ENCODE measurements at regions not wholly inside any gene's neighbourhood (a gene's known extent, or its start where the extent isn't known, plus 50 kb on each side); places are given as distances from the start of the nearest gene placed in this dataset.
"Not testable (repeated sequence)": the region's sequence is repeated elsewhere in the genome, so short reads cannot be mapped to it uniquely, and the experiment has no call there.

DNA sequence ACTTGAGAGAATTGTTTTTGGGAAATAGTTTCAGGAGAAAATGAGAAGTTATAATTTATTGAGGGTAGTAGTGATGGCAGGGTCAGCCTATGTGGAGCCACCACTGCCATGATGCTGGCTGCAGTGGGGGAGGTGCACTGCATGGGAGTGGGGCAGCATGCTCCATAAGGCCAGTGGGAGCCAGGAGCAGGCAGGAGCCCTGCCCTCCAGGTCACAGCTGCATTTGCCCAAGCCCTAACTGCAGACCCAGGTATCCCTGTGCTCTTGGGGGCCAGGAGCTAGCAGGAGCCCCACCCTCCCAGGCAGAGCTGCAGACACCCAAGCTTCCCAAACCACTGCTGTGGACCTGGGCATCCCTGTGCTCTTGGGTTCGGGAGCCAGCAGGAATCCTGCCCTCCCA, 757.3 kb upstream of the CRIM1 start:
- Histone ChIP-seq H3K9me3 (ENCODE audit: control insufficient read depth in 5 of 5, low read length in 5 of 5) (peaks cover 0 to 14% (median 7%) of the 10 kb centered on the region in 5 donors), H3K4me1 (ENCODE audit: control insufficient read depth in 5 of 5, insufficient read depth in 5 of 5, low read length in 5 of 5) (no peaks in the 10 kb centered on the region), H3K9ac (ENCODE audit: low read length in 5 of 5) (no peak overlapping the region), H3K27me3 (ENCODE audit: control insufficient read depth in 5 of 5, insufficient read depth in 4 of 5, low read length in 5 of 5) (peaks cover 0 to 5% (median 2%) of the 10 kb centered on the region in 5 donors), H3K4me3 (ENCODE audit: low read depth in 1 of 5, low read length in 5 of 5) (no peak overlapping the region), H3K36me3 (ENCODE audit: control insufficient read depth in 5 of 5, insufficient read depth in 5 of 5, low read length in 5 of 5) (no peaks in the 10 kb centered on the region), H3K27ac (ENCODE audit: low read depth, low read length) (no peak overlapping the region)

DNA sequence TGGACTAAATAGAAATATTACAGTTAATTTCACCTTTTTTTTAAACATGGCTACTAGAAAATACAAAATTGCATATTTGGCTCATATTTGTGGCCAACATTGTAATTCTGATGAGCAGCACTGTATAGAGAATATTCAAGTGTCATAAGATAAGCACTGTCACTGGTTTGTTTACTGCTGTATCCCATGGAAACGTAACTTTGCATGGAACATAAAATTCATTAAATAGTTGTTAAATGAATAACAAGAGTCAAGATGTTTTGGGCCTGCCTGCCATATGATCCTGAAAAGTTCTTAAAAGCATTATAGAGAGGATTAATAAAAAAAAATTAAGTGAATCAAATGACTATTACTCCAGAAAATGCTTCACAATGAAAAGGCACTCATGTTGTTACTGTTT, 763.7 kb upstream of the CRIM1 start:
- Histone ChIP-seq H3K4me3 (ENCODE audit: low read depth in 1 of 5, low read length in 5 of 5) (no peak overlapping the region), H3K36me3 (ENCODE audit: control insufficient read depth in 5 of 5, insufficient read depth in 5 of 5, low read length in 5 of 5) (no peaks in the 10 kb centered on the region), H3K27ac (ENCODE audit: low read depth, low read length) (no peak overlapping the region), H3K9ac (ENCODE audit: low read length in 5 of 5) (no peak overlapping the region), H3K9me3 (ENCODE audit: control insufficient read depth in 5 of 5, low read length in 5 of 5) (peaks cover 0 to 10% (median 7%) of the 10 kb centered on the region in 5 donors), H3K4me1 (ENCODE audit: control insufficient read depth in 5 of 5, insufficient read depth in 5 of 5, low read length in 5 of 5) (no peaks in the 10 kb centered on the region), H3K27me3 (ENCODE audit: control insufficient read depth in 5 of 5, insufficient read depth in 4 of 5, low read length in 5 of 5) (no peaks in the 10 kb centered on the region)

DNA sequence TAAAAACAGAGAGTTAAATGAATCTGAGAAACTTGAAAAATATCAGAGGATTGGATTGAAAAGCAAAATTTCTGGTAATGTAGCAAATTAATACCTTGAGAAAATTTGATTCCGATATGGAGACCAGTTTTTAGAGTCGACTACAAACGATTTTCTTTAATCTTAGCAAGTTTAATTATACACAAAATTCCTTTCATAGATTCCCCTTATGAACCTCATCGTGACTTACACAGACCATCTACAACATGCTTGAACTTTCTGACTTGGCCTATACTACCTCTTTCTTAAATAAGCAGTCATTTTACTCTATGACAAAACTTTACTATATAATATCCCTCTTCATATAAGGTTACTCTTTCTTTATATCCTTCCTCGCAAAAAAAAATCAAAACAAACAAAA, 769.6 kb upstream of the CRIM1 start:
- Histone ChIP-seq H3K4me3 (ENCODE audit: low read depth in 1 of 5, low read length in 5 of 5) (no peak overlapping the region), H3K9ac (ENCODE audit: low read length in 5 of 5) (no peak overlapping the region), H3K9me3 (ENCODE audit: control insufficient read depth in 5 of 5, low read length in 5 of 5) (peaks cover 0 to 14% (median 13%) of the 10 kb centered on the region in 5 donors), H3K27ac (ENCODE audit: low read depth, low read length) (no peak overlapping the region), H3K27me3 (ENCODE audit: control insufficient read depth in 5 of 5, insufficient read depth in 4 of 5, low read length in 5 of 5) (no peaks in the 10 kb centered on the region), H3K36me3 (ENCODE audit: control insufficient read depth in 5 of 5, insufficient read depth in 5 of 5, low read length in 5 of 5) (no peaks in the 10 kb centered on the region), H3K4me1 (ENCODE audit: control insufficient read depth in 5 of 5, insufficient read depth in 5 of 5, low read length in 5 of 5) (no peaks in the 10 kb centered on the region)

DNA sequence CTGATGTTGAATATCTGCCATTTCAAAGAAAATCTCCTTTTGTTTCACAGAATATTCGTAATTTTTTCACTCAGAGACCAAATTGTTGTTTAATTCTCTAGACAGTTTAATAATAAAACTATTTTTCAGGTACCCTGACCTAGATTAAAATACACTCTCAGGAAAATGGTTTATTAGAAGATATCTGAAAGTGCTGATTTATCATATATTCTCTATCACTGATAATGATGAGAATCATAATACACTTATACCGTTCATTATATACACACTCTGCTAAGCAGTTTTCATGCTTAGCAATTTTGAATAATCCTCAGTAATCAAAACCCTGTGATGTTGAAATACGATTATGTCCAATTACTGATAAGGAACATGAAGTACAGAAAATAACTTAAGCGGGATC, 772.9 kb upstream of the CRIM1 start:
- no peak overlapping the region for H3K27ac ChIP-seq (ENCODE audit: low read depth, low read length)
- H3K4me1 ChIP-seq (ENCODE audit: control insufficient read depth in 5 of 5, insufficient read depth in 5 of 5, low read length in 5 of 5), result no peaks in the 10 kb centered on the region
- H3K27me3 ChIP-seq (ENCODE audit: control insufficient read depth in 5 of 5, insufficient read depth in 4 of 5, low read length in 5 of 5), result no peaks in the 10 kb centered on the region
- no peaks in the 10 kb centered on the region for H3K36me3 ChIP-seq (ENCODE audit: control insufficient read depth in 5 of 5, insufficient read depth in 5 of 5, low read length in 5 of 5)
- H3K9ac ChIP-seq (ENCODE audit: low read length in 5 of 5), result no peak overlapping the region
- H3K4me3 ChIP-seq (ENCODE audit: low read depth in 1 of 5, low read length in 5 of 5), result no peak overlapping the region
- H3K9me3 ChIP-seq (ENCODE audit: control insufficient read depth in 5 of 5, low read length in 5 of 5), result peaks cover 0 to 14% (median 13%) of the 10 kb centered on the region in 5 donors

DNA sequence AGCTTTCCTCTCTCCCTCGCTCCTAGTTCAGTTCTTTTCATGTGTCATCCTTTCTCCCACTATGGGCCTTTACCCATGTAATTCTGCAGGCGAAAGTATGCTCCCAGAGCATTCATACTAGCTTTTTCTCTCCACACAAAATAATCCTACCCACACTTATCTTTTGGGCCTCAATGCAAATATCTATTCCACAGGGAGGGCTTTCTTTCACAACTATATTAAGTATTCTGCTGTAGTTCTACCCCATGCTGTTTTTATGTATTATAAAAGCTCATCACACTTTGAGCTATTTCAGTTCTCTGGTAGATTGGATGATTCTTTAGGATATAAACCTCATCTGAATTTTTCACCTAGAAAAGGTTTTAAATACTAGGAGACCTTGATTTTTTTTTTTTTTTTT, 774.6 kb upstream of the CRIM1 start:
- no peak overlapping the region for H3K4me3 ChIP-seq (ENCODE audit: low read depth in 1 of 5, low read length in 5 of 5)

DNA sequence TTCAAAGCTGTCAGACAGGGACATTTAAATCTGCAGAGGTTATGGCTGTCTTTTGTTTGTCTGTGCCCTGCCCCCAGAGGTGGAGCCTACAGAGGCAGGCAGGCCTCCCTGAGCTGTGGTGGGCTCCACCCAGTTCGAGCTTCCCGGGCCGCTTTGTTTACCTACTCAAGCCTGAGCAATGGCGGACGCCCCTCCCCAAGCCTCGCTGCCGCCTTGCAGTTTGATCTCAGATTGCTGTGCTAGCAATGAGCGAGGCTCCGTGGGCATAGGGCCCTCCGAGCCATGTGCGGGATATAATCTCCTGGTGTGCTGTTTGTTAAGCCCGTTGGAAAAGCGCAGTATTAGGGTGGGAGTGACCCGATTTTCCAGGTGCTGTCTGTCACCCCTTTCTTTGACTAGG, 787.0 kb upstream of the CRIM1 start:
- not testable (repeated sequence) for H3K27me3 ChIP-seq (ENCODE audit: control insufficient read depth in 5 of 5, insufficient read depth in 4 of 5, low read length in 5 of 5); H3K9me3 ChIP-seq (ENCODE audit: control insufficient read depth in 5 of 5, low read length in 5 of 5); H3K9ac ChIP-seq (ENCODE audit: low read length in 5 of 5); H3K36me3 ChIP-seq (ENCODE audit: control insufficient read depth in 5 of 5, insufficient read depth in 5 of 5, low read length in 5 of 5); H3K4me3 ChIP-seq (ENCODE audit: low read depth in 1 of 5, low read length in 5 of 5); H3K4me1 ChIP-seq (ENCODE audit: control insufficient read depth in 5 of 5, insufficient read depth in 5 of 5, low read length in 5 of 5); H3K27ac ChIP-seq (ENCODE audit: low read depth, low read length)

More for the DNA sequence above, 774.6 kb upstream of the CRIM1 start:
- peaks cover 0 to 8% (median 7%) of the 10 kb centered on the region in 5 donors for H3K9me3 ChIP-seq (ENCODE audit: control insufficient read depth in 5 of 5, low read length in 5 of 5)
- no peaks in the 10 kb centered on the region for H3K27me3 ChIP-seq (ENCODE audit: control insufficient read depth in 5 of 5, insufficient read depth in 4 of 5, low read length in 5 of 5)
- no peaks in the 10 kb centered on the region for H3K36me3 ChIP-seq (ENCODE audit: control insufficient read depth in 5 of 5, insufficient read depth in 5 of 5, low read length in 5 of 5)
- H3K9ac ChIP-seq (ENCODE audit: low read length in 5 of 5), result no peak overlapping the region
- no peak overlapping the region for H3K27ac ChIP-seq (ENCODE audit: low read depth, low read length)
- H3K4me1 ChIP-seq (ENCODE audit: control insufficient read depth in 5 of 5, insufficient read depth in 5 of 5, low read length in 5 of 5), result no peaks in the 10 kb centered on the region

DNA sequence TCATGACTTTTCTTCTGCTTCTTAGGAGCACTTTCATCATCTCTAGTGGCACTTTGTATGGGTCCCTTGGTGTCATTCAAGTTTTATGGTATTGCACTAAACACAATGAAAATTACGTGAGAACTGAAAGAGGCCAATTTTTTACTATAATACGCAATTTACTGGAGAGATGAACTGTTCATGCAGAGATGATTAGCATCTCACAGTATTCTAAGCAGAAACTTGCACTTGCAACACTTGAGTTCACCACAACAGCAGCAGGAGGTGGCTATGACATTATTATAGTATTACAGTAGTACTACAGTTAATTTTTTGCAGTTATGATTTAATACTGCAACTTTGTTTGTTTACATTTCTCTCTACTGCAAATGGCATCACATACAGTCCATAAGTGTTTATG, 793.1 kb upstream of the CRIM1 start:
- no peaks in the 10 kb centered on the region for H3K36me3 ChIP-seq (ENCODE audit: control insufficient read depth in 5 of 5, insufficient read depth in 5 of 5, low read length in 5 of 5)
- H3K27me3 ChIP-seq (ENCODE audit: control insufficient read depth in 5 of 5, insufficient read depth in 4 of 5, low read length in 5 of 5), result no peaks in the 10 kb centered on the region
- no peaks in the 10 kb centered on the region for H3K4me1 ChIP-seq (ENCODE audit: control insufficient read depth in 5 of 5, insufficient read depth in 5 of 5, low read length in 5 of 5)
- H3K27ac ChIP-seq (ENCODE audit: low read depth, low read length), result no peak overlapping the region
- H3K9ac ChIP-seq (ENCODE audit: low read length in 5 of 5), result no peak overlapping the region
- no peak overlapping the region for H3K4me3 ChIP-seq (ENCODE audit: low read depth in 1 of 5, low read length in 5 of 5)
- no peaks in the 10 kb centered on the region for H3K9me3 ChIP-seq (ENCODE audit: control insufficient read depth in 5 of 5, low read length in 5 of 5)

DNA sequence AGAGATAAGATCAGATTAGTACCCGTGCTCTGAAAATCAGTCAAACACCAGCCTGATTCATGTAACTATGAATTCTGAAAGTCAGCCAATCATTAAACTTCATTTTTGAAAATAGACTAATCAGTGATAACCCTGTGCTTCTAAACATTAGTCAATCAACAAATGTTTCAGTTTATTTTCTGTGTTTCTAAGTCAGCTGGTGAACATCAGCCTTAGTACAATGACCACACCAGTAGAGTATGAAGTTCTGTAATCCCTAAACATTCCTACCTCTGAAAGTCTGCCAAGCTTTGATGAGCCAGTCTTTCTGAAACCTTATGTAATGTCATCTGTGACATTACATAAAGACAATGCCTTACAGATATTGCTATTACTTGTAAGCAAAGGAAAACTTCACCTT, 807.4 kb upstream of the CRIM1 start:
- Histone ChIP-seq H3K4me3 (ENCODE audit: low read depth in 1 of 5, low read length in 5 of 5) (no peak overlapping the region), H3K9ac (ENCODE audit: low read length in 5 of 5) (no peak overlapping the region), H3K9me3 (ENCODE audit: control insufficient read depth in 5 of 5, low read length in 5 of 5) (no peaks in the 10 kb centered on the region), H3K27ac (ENCODE audit: low read depth, low read length) (no peak overlapping the region), H3K27me3 (ENCODE audit: control insufficient read depth in 5 of 5, insufficient read depth in 4 of 5, low read length in 5 of 5) (no peaks in the 10 kb centered on the region), H3K4me1 (ENCODE audit: control insufficient read depth in 5 of 5, insufficient read depth in 5 of 5, low read length in 5 of 5) (no peaks in the 10 kb centered on the region), H3K36me3 (ENCODE audit: control insufficient read depth in 5 of 5, insufficient read depth in 5 of 5, low read length in 5 of 5) (no peaks in the 10 kb centered on the region)

DNA sequence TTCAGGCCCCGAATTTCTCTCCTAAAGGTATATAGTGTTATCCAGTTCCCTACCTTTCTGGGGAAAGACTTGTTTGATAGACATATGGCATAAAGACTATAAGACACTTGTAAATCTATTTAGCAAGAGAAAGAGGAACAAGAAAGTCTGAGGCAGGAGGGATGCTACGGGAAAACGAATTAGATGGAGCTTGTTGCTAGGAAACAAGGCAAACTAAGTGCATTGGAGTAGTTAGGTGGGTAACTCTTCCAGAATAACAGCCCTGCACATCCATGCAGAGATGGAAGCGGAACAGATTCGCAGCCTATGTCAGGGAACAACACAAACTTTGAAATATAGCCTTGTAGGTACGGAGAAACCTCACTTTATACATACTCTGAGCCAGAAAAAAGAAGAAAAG, 810.3 kb upstream of the CRIM1 start:
- no peak overlapping the region for H3K4me3 ChIP-seq (ENCODE audit: low read depth in 1 of 5, low read length in 5 of 5)
- H3K9ac ChIP-seq (ENCODE audit: low read length in 5 of 5), result no peak overlapping the region
- H3K36me3 ChIP-seq (ENCODE audit: control insufficient read depth in 5 of 5, insufficient read depth in 5 of 5, low read length in 5 of 5), result no peaks in the 10 kb centered on the region
- H3K27ac ChIP-seq (ENCODE audit: low read depth, low read length), result no peak overlapping the region
- H3K9me3 ChIP-seq (ENCODE audit: control insufficient read depth in 5 of 5, low read length in 5 of 5), result no peaks in the 10 kb centered on the region
- peaks cover 0 to 2% (median 0%) of the 10 kb centered on the region in 5 donors for H3K27me3 ChIP-seq (ENCODE audit: control insufficient read depth in 5 of 5, insufficient read depth in 4 of 5, low read length in 5 of 5)
- no peaks in the 10 kb centered on the region for H3K4me1 ChIP-seq (ENCODE audit: control insufficient read depth in 5 of 5, insufficient read depth in 5 of 5, low read length in 5 of 5)

DNA sequence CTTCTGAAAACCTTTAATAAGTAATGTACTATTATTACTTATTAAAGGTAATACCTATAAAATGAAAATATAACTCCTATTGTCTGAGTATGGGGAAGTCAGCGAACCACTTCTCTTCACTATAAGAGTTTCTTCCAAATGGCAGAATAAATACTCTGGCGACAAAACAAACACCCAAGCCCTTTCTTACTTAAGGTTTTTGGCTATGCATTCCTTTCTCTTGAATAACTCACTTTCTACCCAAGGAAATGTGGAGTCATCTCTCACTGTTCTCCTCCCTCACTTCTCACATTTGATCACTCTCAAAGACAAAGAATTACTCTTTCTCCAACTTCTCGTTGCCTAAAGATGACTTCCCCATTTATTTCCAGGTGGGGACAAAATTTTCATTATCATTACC, 816.8 kb upstream of the CRIM1 start:
- Histone ChIP-seq H3K4me3 (ENCODE audit: low read depth in 1 of 5, low read length in 5 of 5) (no peak overlapping the region), H3K27ac (ENCODE audit: low read depth, low read length) (no peak overlapping the region), H3K27me3 (ENCODE audit: control insufficient read depth in 5 of 5, insufficient read depth in 4 of 5, low read length in 5 of 5) (peaks cover 0 to 2% (median 0%) of the 10 kb centered on the region in 5 donors), H3K9me3 (ENCODE audit: control insufficient read depth in 5 of 5, low read length in 5 of 5) (peaks cover 0 to 4% (median 0%) of the 10 kb centered on the region in 5 donors), H3K9ac (ENCODE audit: low read length in 5 of 5) (no peak overlapping the region), H3K36me3 (ENCODE audit: control insufficient read depth in 5 of 5, insufficient read depth in 5 of 5, low read length in 5 of 5) (no peaks in the 10 kb centered on the region), H3K4me1 (ENCODE audit: control insufficient read depth in 5 of 5, insufficient read depth in 5 of 5, low read length in 5 of 5) (no peaks in the 10 kb centered on the region)

DNA sequence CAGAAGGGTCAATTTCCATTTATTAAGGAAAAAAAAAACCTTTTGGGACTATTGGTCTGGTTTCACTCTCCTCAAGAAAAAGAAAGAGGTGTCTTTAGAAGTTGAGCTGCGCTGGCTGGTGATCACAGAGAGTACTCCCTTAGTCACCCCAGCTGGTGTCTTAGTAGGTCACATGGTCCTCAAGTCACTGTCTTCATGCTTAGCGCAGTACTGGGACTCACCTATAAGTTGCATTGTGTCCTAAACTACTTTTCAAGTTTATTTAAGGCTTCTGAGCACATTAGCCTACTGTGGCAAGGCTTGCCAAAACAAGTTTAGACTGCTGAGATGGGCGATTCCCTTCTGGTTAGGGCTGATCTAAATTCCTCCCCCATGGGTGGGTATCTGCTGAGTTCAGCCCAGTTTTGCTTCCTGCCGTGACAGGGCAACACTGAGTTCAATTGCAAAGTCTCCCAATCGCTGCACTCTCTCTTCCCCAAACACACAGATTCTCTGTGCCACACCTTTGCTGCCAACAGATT, 824.9 kb upstream of the CRIM1 start:
- Histone ChIP-seq H3K9ac (ENCODE audit: low read length in 5 of 5) (no peak overlapping the region), H3K4me3 (ENCODE audit: low read depth in 1 of 5, low read length in 5 of 5) (no peak overlapping the region), H3K36me3 (ENCODE audit: control insufficient read depth in 5 of 5, insufficient read depth in 5 of 5, low read length in 5 of 5) (no peaks in the 10 kb centered on the region), H3K9me3 (ENCODE audit: control insufficient read depth in 5 of 5, low read length in 5 of 5) (peaks cover 0 to 9% (median 0%) of the 10 kb centered on the region in 5 donors), H3K27me3 (ENCODE audit: control insufficient read depth in 5 of 5, insufficient read depth in 4 of 5, low read length in 5 of 5) (no peaks in the 10 kb centered on the region), H3K4me1 (ENCODE audit: control insufficient read depth in 5 of 5, insufficient read depth in 5 of 5, low read length in 5 of 5) (no peaks in the 10 kb centered on the region), H3K27ac (ENCODE audit: low read depth, low read length) (no peak overlapping the region)

Data from subcutaneous abdominal adipose tissue (tissue), 5 donors.